GM19240 (cell line): ENCODE measurements at regions not wholly inside any gene's neighbourhood (a gene's known extent, or its start where the extent isn't known, plus 50 kb on each side); places are given as distances from the start of the nearest gene placed in this dataset.

Experiments used
- DNase-seq: peaks from one replicate; pipeline ENCODE4 v3.0.0; 2011; ENCODE audit warnings: low spot score; ENCODE audit not compliant: insufficient read length

- DNase-seq: no peak
Measured at GRCh38 chr10:28250782-28251181, 52.1 kb downstream of the MPP7 start.

- DNase-seq: no peak
Measured at GRCh38 chr10:28250358-28250757, 52.5 kb downstream of the MPP7 start.

GRCh38 chr10:28249512-28249911 is 53.4 kb downstream of the MPP7 start:
- DNase-seq: no peak

- DNase-seq: no peak
Measured at GRCh38 chr10:28248092-28248491, 54.8 kb downstream of the MPP7 start.

- DNase-seq: no peak
Measured at GRCh38 chr10:28246023-28246422, 56.8 kb downstream of the MPP7 start.

- no peak for DNase-seq
Measured at GRCh38 chr10:28243923-28244322, 58.9 kb downstream of the MPP7 start.

- DNase-seq: no peak
Measured at GRCh38 chr10:28242555-28243204, 60.2 kb downstream of the MPP7 start.

GRCh38 chr10:28241741-28242399 is 61.0 kb downstream of the MPP7 start:
- peak; percentile 14 for DNase-seq

GRCh38 chr10:28240400-28240799 is 62.5 kb downstream of the MPP7 start:
- DNase-seq: no peak

GRCh38 chr10:28236591-28236990 is 66.3 kb downstream of the MPP7 start:
- no peak for DNase-seq

GRCh38 chr10:28220811-28221210 is 82.1 kb downstream of the MPP7 start:
- no peak for DNase-seq

GRCh38 chr10:28219251-28219650 is 83.6 kb downstream of the MPP7 start:
- no peak for DNase-seq

- no peak for DNase-seq
Measured at GRCh38 chr10:28217848-28218247, 85.0 kb downstream of the MPP7 start.

GRCh38 chr10:28215930-28216329 is 86.9 kb downstream of the MPP7 start:
- DNase-seq: no peak

GRCh38 chr10:28214219-28214618 is 88.6 kb downstream of the MPP7 start:
- DNase-seq: no peak

GRCh38 chr10:28211759-28212158 is 91.1 kb downstream of the MPP7 start:
- DNase-seq: no peak

GRCh38 chr10:28207799-28208198 is 95.1 kb downstream of the MPP7 start:
- no peak for DNase-seq

- DNase-seq: no peak
Measured at GRCh38 chr10:28202941-28203352, 99.9 kb downstream of the MPP7 start.

- no peak for DNase-seq
Measured at GRCh38 chr10:28201410-28202400, 101.2 kb downstream of the MPP7 start.

- no peak for DNase-seq
Measured at GRCh38 chr10:28200775-28201174, 102.1 kb downstream of the MPP7 start.

- no peak for DNase-seq
Measured at GRCh38 chr10:28199941-28200340, 102.9 kb downstream of the MPP7 start.

- DNase-seq: no peak
Measured at GRCh38 chr10:28190196-28190595, 112.7 kb downstream of the MPP7 start.
